Hematopoietic multipotent progenitor cell treated with erythropoietin and hydrocortisone succinate and interleukin-3 and kit ligand, for 6 days (in vitro differentiated cells): ENCODE measurements at regions not wholly inside any gene's neighbourhood (a gene's known extent, or its start where the extent isn't known, plus 50 kb on each side); places are given as distances from the start of the nearest gene placed in this dataset.

Experiments used
- DNase-seq: peaks from one replicate; pipeline ENCODE4 v3.0.0-alpha.2; 2015

- no peak for DNase-seq
Measured at GRCh38 chr9:79360387-79361347, 211.1 kb upstream of the TLE4 start.

GRCh38 chr9:79362100-79363081 lies 209.4 kb upstream of the TLE4 start:
- DNase-seq: no peak

- no peak for DNase-seq
Measured at GRCh38 chr9:79369676-79370075, 202.1 kb upstream of the TLE4 start.

- DNase-seq: no peak
Measured at GRCh38 chr9:79371301-79371700, 200.5 kb upstream of the TLE4 start.

- no peak for DNase-seq
Measured at GRCh38 chr9:79371948-79372555, 199.7 kb upstream of the TLE4 start.

- no peak for DNase-seq
Measured at GRCh38 chr9:79377339-79377855, 194.4 kb upstream of the TLE4 start.

- DNase-seq: no peak
Measured at GRCh38 chr9:79378107-79378506, 193.7 kb upstream of the TLE4 start.

GRCh38 chr9:79382044-79382443 lies 189.7 kb upstream of the TLE4 start:
- DNase-seq: no peak

GRCh38 chr9:79382458-79382857 lies 189.3 kb upstream of the TLE4 start:
- DNase-seq: no peak

GRCh38 chr9:79383096-79383495 lies 188.7 kb upstream of the TLE4 start:
- DNase-seq: no peak

GRCh38 chr9:79384091-79384490 lies 187.7 kb upstream of the TLE4 start:
- no peak for DNase-seq

GRCh38 chr9:79384501-79384900 lies 187.3 kb upstream of the TLE4 start:
- no peak for DNase-seq

- no peak for DNase-seq
Measured at GRCh38 chr9:79387101-79387835, 184.5 kb upstream of the TLE4 start.

GRCh38 chr9:79390077-79390698 lies 181.6 kb upstream of the TLE4 start:
- no peak for DNase-seq

GRCh38 chr9:79390781-79391770 lies 180.7 kb upstream of the TLE4 start:
- DNase-seq: no peak

GRCh38 chr9:79395228-79395627 lies 176.5 kb upstream of the TLE4 start:
- no peak for DNase-seq

GRCh38 chr9:79395755-79396154 lies 176.0 kb upstream of the TLE4 start:
- no peak for DNase-seq

- DNase-seq: no peak
Measured at GRCh38 chr9:79396168-79396567, 175.6 kb upstream of the TLE4 start.

- DNase-seq: no peak
Measured at GRCh38 chr9:79403495-79403894, 168.3 kb upstream of the TLE4 start.

- no peak for DNase-seq
Measured at GRCh38 chr9:79408200-79408599, 163.6 kb upstream of the TLE4 start.
